Left colon (tissue), 2 donors: ENCODE measurements at regions not wholly inside any gene's neighbourhood (a gene's known extent, or its start where the extent isn't known, plus 50 kb on each side); places are given as distances from the start of the nearest gene placed in this dataset.

Experiments
- ATAC-seq: fragments of 200-7000 bp; cut with Tn5 transposase; one replicate; pipeline ENCODE4 v1.9.1; 2020; ENCODE audit warnings: mild to moderate bottlenecking, moderate library complexity
- DNase-seq, 2 donors: peaks; one replicate each; pipeline ENCODE4 v3.0.0-alpha.2; 2020
- intact Hi-C, 2 donors: fragments of 100-400 bp; cut with DNase I in 1 of 2; cut with micrococcal nuclease in 1 of 2; formaldehyde crosslinking; loops; one replicate each; pipeline versions ENCODE4 v1.11.2 to v1.14.0; 2022; cut with DNase I, micrococcal nuclease
- donor health status: DM: no; HTN: no; CAD: no.
- donor health status: DM: yes; HTN: yes; CAD: no.

- ATAC-seq, result no peak
- intact Hi-C loops, result no loop called here
- no peak for DNase-seq
Measured at GRCh38 chr14:40842816-40843215, 763.9 kb upstream of the LRFN5 start.

- intact Hi-C loops, result no loop called here
- DNase-seq, result no peak
- ATAC-seq, result no peak
Measured at GRCh38 chr14:40841886-40842285, 764.8 kb upstream of the LRFN5 start.

- ATAC-seq, result no peak
- no peak for DNase-seq
- intact Hi-C loops, result no loop called here
Measured at GRCh38 chr14:40838601-40839000, 768.1 kb upstream of the LRFN5 start.

- DNase-seq (no peak), ATAC-seq (no peak)
- intact Hi-C loops, result no loop called here
Measured at GRCh38 chr14:40806471-40806870, 800.2 kb upstream of the LRFN5 start.

GRCh38 chr14:40796168-40796567 lies 810.5 kb upstream of the LRFN5 start:
- ATAC-seq, result no peak
- intact Hi-C loops, result no loop called here

GRCh38 chr14:40784860-40785259 lies 821.8 kb upstream of the LRFN5 start:
- no peak for DNase-seq
- no peak for ATAC-seq
- intact Hi-C loops, result no loop called here

More at GRCh38 chr14:40796168-40796567, 810.5 kb upstream of the LRFN5 start:
- DNase-seq, result no peak

GRCh38 chr14:40762685-40763084 lies 844.0 kb upstream of the LRFN5 start:
- ATAC-seq (no peak), DNase-seq (no peak)
- intact Hi-C loops, result no loop called here

GRCh38 chr14:40762177-40762576 lies 844.5 kb upstream of the LRFN5 start:
- no peak for DNase-seq
- intact Hi-C loops, result no loop called here

GRCh38 chr14:40760704-40761103 lies 846.0 kb upstream of the LRFN5 start:
- intact Hi-C loops, result no loop called here
- ATAC-seq (no peak), DNase-seq (no peak)

More at GRCh38 chr14:40762177-40762576, 844.5 kb upstream of the LRFN5 start:
- no peak for ATAC-seq

- intact Hi-C loops, result no loop called here
- no peak for DNase-seq
Measured at GRCh38 chr14:40758076-40758475, 848.6 kb upstream of the LRFN5 start.

GRCh38 chr14:40757376-40757950 lies 849.2 kb upstream of the LRFN5 start:
- ATAC-seq (no peak), DNase-seq (no peak)
- intact Hi-C loops, result no loop called here

More at GRCh38 chr14:40758076-40758475, 848.6 kb upstream of the LRFN5 start:
- no peak for ATAC-seq

GRCh38 chr14:40733206-40733605 lies 873.5 kb upstream of the LRFN5 start:
- intact Hi-C loops, result no loop called here
- DNase-seq, result no peak
- ATAC-seq, result no peak

- intact Hi-C loops, result no loop called here
- DNase-seq, result no peak
- ATAC-seq, result no peak
Measured at GRCh38 chr14:40727107-40727506, 879.6 kb upstream of the LRFN5 start.

GRCh38 chr14:40713387-40713786 lies 893.3 kb upstream of the LRFN5 start:
- intact Hi-C loops, result no loop called here
- DNase-seq (no peak), ATAC-seq (no peak)

- intact Hi-C loops, result no loop called here
- DNase-seq (no peak), ATAC-seq (no peak)
Measured at GRCh38 chr14:40697231-40697630, 909.4 kb upstream of the LRFN5 start.

- DNase-seq (no peak), ATAC-seq (no peak)
- intact Hi-C loops, result no loop called here
Measured at GRCh38 chr14:40694023-40694422, 912.7 kb upstream of the LRFN5 start.

GRCh38 chr14:40691066-40691465 lies 915.6 kb upstream of the LRFN5 start:
- no peak for ATAC-seq
- intact Hi-C loops, result no loop called here

GRCh38 chr14:40685764-40686163 lies 920.9 kb upstream of the LRFN5 start:
- ATAC-seq, result no peak
- intact Hi-C loops, result no loop called here
- DNase-seq, result no peak

More at GRCh38 chr14:40691066-40691465, 915.6 kb upstream of the LRFN5 start:
- no peak for DNase-seq

GRCh38 chr14:40684328-40684727 lies 922.3 kb upstream of the LRFN5 start:
- ATAC-seq (no peak), DNase-seq (no peak)
- intact Hi-C loops, result no loop called here

GRCh38 chr14:40682131-40682913 lies 924.4 kb upstream of the LRFN5 start:
- DNase-seq (no peak), ATAC-seq (no peak)
- intact Hi-C loops, result no loop called here

- ATAC-seq (no peak), DNase-seq (no peak)
- intact Hi-C loops, result no loop called here
Measured at GRCh38 chr14:40679256-40679655, 927.4 kb upstream of the LRFN5 start.
